Heart left ventricle (tissue), 16 donors: ENCODE measurements at regions not wholly inside any gene's neighbourhood (a gene's known extent, or its start where the extent isn't known, plus 50 kb on each side); places are given as distances from the start of the nearest gene placed in this dataset.

Source experiments
- ATAC-seq, 4 donors: fragments of 200-7000 bp; cut with Tn5 transposase; one replicate each; pipeline ENCODE4 v1.9.1; 2020 to 2022; ENCODE audit warnings: moderate library complexity in 4 of 4, mild to moderate bottlenecking in 3 of 4, moderate number of reproducible peaks in 1 of 4
- DNase-seq, 5 donors: peaks; one replicate each; pipeline ENCODE4 v3.0.0-alpha.2; 2020
- H3K27ac ChIP-seq, 12 donors: fragments of 200-600 bp; sonication (generic) in 4 of 12; one replicate each; pipeline versions ENCODE4 v1.5.0 to v1.8.0; 2016 to 2022; ENCODE audit warnings: mild to moderate bottlenecking in 2 of 12
- H3K27me3 ChIP-seq, 9 donors: fragments of 200-600 bp; sonication (generic) in 2 of 9; one replicate each; pipeline versions ENCODE4 v1.5.1 to v1.8.0; 2016 to 2022; ENCODE audit warnings: mild to moderate bottlenecking in 3 of 9
- H3K36me3 ChIP-seq, 9 donors: fragments of 200-600 bp; sonication (generic) in 2 of 9; one replicate each; pipeline versions ENCODE4 v1.5.0 to v1.8.0; 2018 to 2022; ENCODE audit warnings: mild to moderate bottlenecking in 2 of 9
- H3K4me1 ChIP-seq, 12 donors: fragments of 200-600 bp; sonication (generic) in 4 of 12; one replicate each; pipeline versions ENCODE4 v1.5.0 to v1.8.0; 2016 to 2022; ENCODE audit warnings: mild to moderate bottlenecking in 3 of 12
- H3K4me3 ChIP-seq, 12 donors: fragments of 200-600 bp; sonication (generic) in 4 of 12; one replicate each; pipeline versions ENCODE4 v1.5.0 to v1.8.0; 2017 to 2022; ENCODE audit warnings: mild to moderate bottlenecking in 9 of 12, moderate library complexity in 4 of 12
- H3K9me3 ChIP-seq, 12 donors: fragments of 200-600 bp; sonication (generic) in 4 of 12; one replicate each; pipeline versions ENCODE4 v1.5.0 to v1.8.0; 2016 to 2022; ENCODE audit warnings: mild to moderate bottlenecking in 1 of 12
- CTCF ChIP-seq, 12 donors: fragments of 200-600 bp; sonication (generic) in 4 of 12; IDR thresholded peaks; one replicate each; pipeline versions ENCODE4 v1.5.0 to v1.8.0; 2018 to 2022; ENCODE audit warnings: antibody characterized with exemption in 12 of 12, mild to moderate bottlenecking in 5 of 12
- POLR2A ChIP-seq, 2 donors: fragments of 450-650 bp; IDR thresholded peaks; one replicate each; pipeline ENCODE4 v1.6.1; 2017; ENCODE audit warnings: antibody characterized with exemption in 2 of 2, mild to moderate bottlenecking in 2 of 2, moderate library complexity in 2 of 2
- WGBS, 4 donors: extraction: QIAGEN DNeasy Blood & Tissue Kit in 2 of 4; methylation state at CpG; one replicate each; pipeline versions ENCODE4 v1.1.5 to v1.1.7; 2013 to 2018; 5-methylcytosine and 5-hydroxymethylcytosine counted together
- intact Hi-C, 10 donors: fragments of 100-400 bp; cut with DNase I; formaldehyde crosslinking; loops; one replicate each; pipeline versions ENCODE4 v1.11.1 to v1.14.2; 2022
- donor health status: ischemic (EF 13 %, LVEDD 7.1; RV severe dilation, severe dysfunction).
- donor health status: healthy with polysubstance abuse.
- donor health status: DM: no; HTN: yes; CAD: no.
- donor health status: DM: no; HTN: no; CAD: no.
- donor health status: ischemic (EF 25% LVEDD 6.9; RV normal size, moderate dysfunction).
- donor health status: ischemic (EF 25% LVEDD 5.7; RV mildly dilated, moderate dysfunction).
- donor health status: healthy.
- donor health status: DM: yes; HTN: yes; CAD: no.
- donor health status: ischemic (EF 35%, LVEDD 5.7; RV mildly dilated, moderate dysfunction).
- donor health status: nonischemic (EF 11% LVEDD 7.7; RV severe dilation, severe dysfunction).
- donor health status: DM: yes; HTN: yes; CAD: no.
- donor health status: PGD.
- donor health status: ischemic (EF 29% LVEDD 5.4; RV normal size, mild dysfunction).
- donor health status: nonischemic (EF 23%, LVEDD 6.1; RV moderate dilation, normal function).

- H3K4me3 ChIP-seq, result no peak overlapping the region
- peak overlapping the region in 1 of 12 donors; percentile 11 for H3K27ac ChIP-seq
- TF ChIP-seq CTCF (IDR thresholded peaks at IDR 0.05), result no peak
- DNase-seq (no peak), ATAC-seq (peak in 1 of 4 donors; percentile 41)
- WGBS, 4 donors, result 57 to 68% (median 63%) methylated on average over 6 of the region's 6 CpGs
- H3K36me3 ChIP-seq, result no peaks in the 10 kb centered on the region
- intact Hi-C loops, result no loop called here
- H3K4me1 ChIP-seq, result peaks cover 0 to 35% (median 12%) of the 10 kb centered on the region in 12 donors
- no peaks in the 10 kb centered on the region for H3K27me3 ChIP-seq
- no peaks in the 10 kb centered on the region for H3K9me3 ChIP-seq
Measured at GRCh38 chr10:4067931-4068561, 283.0 kb upstream of the KLF6 start.

GRCh38 chr10:4067531-4067930 lies 282.5 kb upstream of the KLF6 start:
- H3K36me3 ChIP-seq, result no peaks in the 10 kb centered on the region
- peak overlapping the region in 2 of 12 donors; percentile 6 to 11 for H3K27ac ChIP-seq
- intact Hi-C loops, result no loop called here
- DNase-seq (no peak), ATAC-seq (peak in 1 of 4 donors; percentile 18)
- WGBS, 4 donors, result 77 to 79% (median 78%) methylated on average over 5 of the region's 5 CpGs
- H3K4me1 ChIP-seq, result peaks cover 0 to 35% (median 12%) of the 10 kb centered on the region in 12 donors
- no peaks in the 10 kb centered on the region for H3K27me3 ChIP-seq
- no peak overlapping the region for H3K4me3 ChIP-seq
- TF ChIP-seq CTCF (IDR thresholded peaks at IDR 0.05) (no peak), POLR2A (IDR thresholded peaks at IDR 0.05) (no peak)
- H3K9me3 ChIP-seq, result no peaks in the 10 kb centered on the region

- H3K27me3 ChIP-seq, result no peaks in the 10 kb centered on the region
- no peaks in the 10 kb centered on the region for H3K36me3 ChIP-seq
- TF ChIP-seq POLR2A (IDR thresholded peaks at IDR 0.05) (no peak), CTCF (IDR thresholded peaks at IDR 0.05) (no peak)
- ATAC-seq, result no peak
- DNase-seq, result no peak
- H3K4me1 ChIP-seq, result peaks cover 0 to 40% (median 16%) of the 10 kb centered on the region in 12 donors
- intact Hi-C loops, result no loop called here
- 82 to 88% (median 86%) methylated on average over 4 of the region's 4 CpGs for whole genome bisulfite sequencing, 4 donors
- H3K4me3 ChIP-seq, result no peak overlapping the region
- H3K9me3 ChIP-seq, result no peaks in the 10 kb centered on the region
- peak overlapping the region in 1 of 12 donors; percentile 11 for H3K27ac ChIP-seq
Measured at GRCh38 chr10:4066581-4067390, 281.8 kb upstream of the KLF6 start.

- H3K9me3 ChIP-seq, result no peaks in the 10 kb centered on the region
- no peak overlapping the region for H3K4me3 ChIP-seq
- no peak for ATAC-seq
- peaks cover 0 to 36% (median 17%) of the 10 kb centered on the region in 12 donors for H3K4me1 ChIP-seq
- TF ChIP-seq CTCF (IDR thresholded peaks at IDR 0.05) (no peak), POLR2A (IDR thresholded peaks at IDR 0.05) (no peak)
- H3K36me3 ChIP-seq, result no peaks in the 10 kb centered on the region
- H3K27ac ChIP-seq, result no peak overlapping the region
- WGBS, 4 donors, result 94 to 97% (median 95%) methylated on average over 6 of the region's 6 CpGs
- no peaks in the 10 kb centered on the region for H3K27me3 ChIP-seq
- DNase-seq, result no peak
- intact Hi-C loops, result loop anchor here in 1 of 10 donors (2.0 kb wide), 1 partner anchor 56 kb away; no protein-coding TSS in a partner anchor
Measured at GRCh38 chr10:4064489-4064888, 279.5 kb upstream of the KLF6 start.
